ENCODE measurements at regions not wholly inside any gene's neighbourhood (a gene's known extent, or its start where the extent isn't known, plus 50 kb on each side); places are given as distances from the start of the nearest gene placed in this dataset.

DNA sequence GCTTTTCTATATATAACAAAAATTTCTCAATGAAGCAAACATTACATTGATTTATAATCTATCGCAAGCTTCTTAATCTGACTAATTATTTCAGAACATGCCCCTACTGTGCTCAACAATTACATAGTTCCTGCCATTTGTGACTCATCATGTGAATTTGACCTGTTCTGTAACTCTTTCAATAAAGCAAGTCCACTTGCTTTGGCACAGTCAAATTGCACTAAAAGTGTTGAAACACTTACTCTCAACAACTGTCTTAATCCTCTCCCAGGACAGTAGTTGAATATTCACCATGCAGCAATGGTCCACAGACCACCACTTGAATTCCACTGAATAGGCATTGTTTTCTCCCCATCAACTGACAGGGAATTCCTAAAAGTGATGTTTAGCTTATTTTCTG is 67.7 kb upstream of the SPTLC3 start:
- Histone ChIP-seq H3K79me2 (ENCODE audit: control insufficient read depth, insufficient read depth, low read length) (no peaks in the 10 kb centered on the region), H3K4me2 (ENCODE audit: insufficient read depth, low read length) (peak overlapping the region; percentile 31), H3K4me1 (ENCODE audit: control insufficient read depth, extremely low read depth, insufficient read depth, low read length) (peaks cover 6% of the 10 kb centered on the region), H3K27me3 (ENCODE audit: control insufficient read depth in 2 of 2, insufficient read depth in 2 of 2, low read length in 2 of 2) (no peaks in the 10 kb centered on the region), H3K9me3 (replicated peaks; ENCODE audit: control insufficient read depth, insufficient read depth, low read length) (no peaks in the 10 kb centered on the region), H3K9ac (replicated peaks; ENCODE audit: extremely low read depth, insufficient read depth, low read length) (no peak overlapping the region), H3K9me1 (replicated peaks; ENCODE audit: control insufficient read depth, extremely low read depth, insufficient read depth, low read length) (no peaks in the 10 kb centered on the region), H3K36me3 (ENCODE audit: control insufficient read depth in 2 of 2, extremely low read depth in 1 of 2, insufficient read depth in 2 of 2, low read length in 2 of 2) (no peaks in the 10 kb centered on the region), H2AFZ (ENCODE audit: low read depth, low read length) (no peak overlapping the region), H3K27ac (ENCODE audit: insufficient read depth, low read depth, low read length) (no peak overlapping the region), H3K4me3 (replicated peaks in 1 of 3; ENCODE audit: insufficient read depth in 1 of 3, low read depth in 1 of 3, low read length in 3 of 3) (no peak overlapping the region), H4K20me1 (replicated peaks; ENCODE audit: control insufficient read depth, extremely low read depth, insufficient read depth, low read length) (no peaks in the 10 kb centered on the region)
- dilution Hi-C loops (cut with MboI; ENCODE audit: extremely low pct_ligation_motif_present, low sequenced_read_pairs) (no loop called here), intact Hi-C loops (cut with micrococcal nuclease) (no loop called here)
- no TSS peak for BruUV-seq (replicated peaks)
- TF ChIP-seq POLR2AphosphoS5 (IDR thresholded peaks at IDR 0.05; ENCODE audit: insufficient read depth, low read depth, low read length) (no peak), FOS (IDR thresholded peaks at IDR 0.05; ENCODE audit: borderline replicate concordance, insufficient read depth, low read length) (peak; percentile 65), EZH2 (IDR thresholded peaks at IDR 0.05; ENCODE audit: borderline replicate concordance, low read depth, low read length, severe bottlenecking) (no peak), GATA2 (IDR thresholded peaks at IDR 0.05; ENCODE audit: insufficient read depth, insufficient read length, low read depth, low read length) (no peak), POLR2A (IDR thresholded peaks at IDR 0.05; ENCODE audit: low read depth, low read length) (no peak), MYC (IDR thresholded peaks at IDR 0.05; ENCODE audit: low read depth, low read length) (no peak), JUN (IDR thresholded peaks at IDR 0.05; ENCODE audit: borderline replicate concordance, insufficient read depth, insufficient read length, low read depth) (peak; percentile 43)
- TF ChIP-seq, protein P1, sequence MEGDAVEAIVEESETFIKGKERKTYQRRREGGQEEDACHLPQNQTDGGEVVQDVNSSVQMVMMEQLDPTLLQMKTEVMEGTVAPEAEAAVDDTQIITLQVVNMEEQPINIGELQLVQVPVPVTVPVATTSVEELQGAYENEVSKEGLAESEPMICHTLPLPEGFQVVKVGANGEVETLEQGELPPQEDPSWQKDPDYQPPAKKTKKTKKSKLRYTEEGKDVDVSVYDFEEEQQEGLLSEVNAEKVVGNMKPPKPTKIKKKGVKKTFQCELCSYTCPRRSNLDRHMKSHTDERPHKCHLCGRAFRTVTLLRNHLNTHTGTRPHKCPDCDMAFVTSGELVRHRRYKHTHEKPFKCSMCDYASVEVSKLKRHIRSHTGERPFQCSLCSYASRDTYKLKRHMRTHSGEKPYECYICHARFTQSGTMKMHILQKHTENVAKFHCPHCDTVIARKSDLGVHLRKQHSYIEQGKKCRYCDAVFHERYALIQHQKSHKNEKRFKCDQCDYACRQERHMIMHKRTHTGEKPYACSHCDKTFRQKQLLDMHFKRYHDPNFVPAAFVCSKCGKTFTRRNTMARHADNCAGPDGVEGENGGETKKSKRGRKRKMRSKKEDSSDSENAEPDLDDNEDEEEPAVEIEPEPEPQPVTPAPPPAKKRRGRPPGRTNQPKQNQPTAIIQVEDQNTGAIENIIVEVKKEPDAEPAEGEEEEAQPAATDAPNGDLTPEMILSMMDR (IDR thresholded peaks at IDR 0.05; ENCODE audit: extremely low read depth in 1 of 2, insufficient read depth in 1 of 2, low read depth in 1 of 2, low read length in 2 of 2) = no peak
- TF ChIP-seq, protein P2, sequence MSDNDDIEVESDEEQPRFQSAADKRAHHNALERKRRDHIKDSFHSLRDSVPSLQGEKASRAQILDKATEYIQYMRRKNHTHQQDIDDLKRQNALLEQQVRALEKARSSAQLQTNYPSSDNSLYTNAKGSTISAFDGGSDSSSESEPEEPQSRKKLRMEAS (IDR thresholded peaks at IDR 0.05; ENCODE audit: insufficient read depth, insufficient read length) = no peak
- DNase-seq (ENCODE audit: low read depth, low spot score) (peak; percentile 53), FAIRE-seq (peak; percentile 76)
- ChIA-PET POLR2A (no interaction called here), CTCF (interaction anchor here (0.9 to 1.2 kb wide), 3 partner anchors 11 to 25 kb away, joined by 3 to 5 read pairs (median 3); no protein-coding TSS in a partner anchor)
